Chondrocyte (in vitro differentiated cells): ENCODE measurements at regions not wholly inside any gene's neighbourhood (a gene's known extent, or its start where the extent isn't known, plus 50 kb on each side); places are given as distances from the start of the nearest gene placed in this dataset.

Experiments used
- DNase-seq: peaks from one replicate; pipeline ENCODE4 v3.0.0; 2021; ENCODE audit warnings: mixed read lengths, low spot score
- H3K27ac Mint-ChIP-seq: one replicate; pipeline ENCODE4 v1.8.0; 2021; ENCODE audit warnings: mild to moderate bottlenecking, moderate library complexity, mixed read lengths; ENCODE audit not compliant: unreplicated experiment
- H3K27me3 Mint-ChIP-seq: 2 replicates; pipeline ENCODE4 v1.8.0; 2021; ENCODE audit warnings: low read depth, mixed read lengths
- H3K36me3 Mint-ChIP-seq: 2 replicates; pipeline ENCODE4 v1.8.0; 2021; ENCODE audit warnings: low read depth, mixed read lengths
- H3K4me1 Mint-ChIP-seq: 2 replicates; pipeline ENCODE4 v1.8.0; 2021; ENCODE audit warnings: low read depth, mild to moderate bottlenecking, mixed read lengths
- H3K4me3 Mint-ChIP-seq: one replicate; pipeline ENCODE4 v1.8.0; 2021; ENCODE audit warnings: mild to moderate bottlenecking, moderate library complexity, mixed read lengths; ENCODE audit not compliant: unreplicated experiment
- H3K9me3 Mint-ChIP-seq: 2 replicates; pipeline ENCODE4 v1.8.0; 2021; ENCODE audit warnings: low read depth, mixed read lengths
- CTCF ChIP-seq: fragments of 200-600 bp; sonication (generic); IDR thresholded peaks from 2 replicates; pipeline ENCODE4 v1.5.0; 2021; ENCODE audit warnings: antibody characterized with exemption, mild to moderate bottlenecking, moderate library complexity

GRCh38 chr2:123901256-123901655 lies 123.8 kb upstream of the CNTNAP5 start:
- no peak for TF ChIP-seq CTCF
- Mint-ChIP-seq H3K27me3 (no peaks in the 10 kb centered on the region), H3K9me3 (peaks cover 35% of the 10 kb centered on the region), H3K4me1 (no peaks in the 10 kb centered on the region), H3K36me3 (no peaks in the 10 kb centered on the region), H3K27ac (no peak overlapping the region), H3K4me3 (no peak overlapping the region)
- DNase-seq = no peak

DNA sequence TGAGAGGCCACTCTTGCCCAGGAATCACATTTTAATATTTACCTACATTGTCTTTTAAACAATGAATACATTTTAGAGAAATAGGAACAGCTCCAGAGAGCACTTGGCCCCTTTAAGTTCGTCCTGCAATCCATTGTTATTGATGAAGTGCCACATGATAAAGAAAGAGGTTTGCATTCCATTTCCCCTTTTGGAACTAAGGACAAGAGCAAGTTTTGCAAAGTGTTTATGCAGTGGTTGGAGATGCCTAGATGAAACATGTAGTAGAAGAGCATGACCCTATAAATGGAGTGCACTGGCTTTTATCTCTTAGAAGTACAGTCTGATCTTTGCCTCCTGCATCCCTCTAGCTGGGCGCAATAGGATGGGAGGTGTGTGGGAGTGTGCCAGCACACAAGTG lies 118.7 kb upstream of the CNTNAP5 start:
- H3K4me3 Mint-ChIP-seq = no peak overlapping the region
- H3K27ac Mint-ChIP-seq = no peak overlapping the region
- H3K36me3 Mint-ChIP-seq = no peaks in the 10 kb centered on the region
- TF ChIP-seq CTCF = no peak
- H3K4me1 Mint-ChIP-seq = no peaks in the 10 kb centered on the region
- peaks cover 9% of the 10 kb centered on the region for H3K9me3 Mint-ChIP-seq
- DNase-seq = no peak
- no peaks in the 10 kb centered on the region for H3K27me3 Mint-ChIP-seq

DNA sequence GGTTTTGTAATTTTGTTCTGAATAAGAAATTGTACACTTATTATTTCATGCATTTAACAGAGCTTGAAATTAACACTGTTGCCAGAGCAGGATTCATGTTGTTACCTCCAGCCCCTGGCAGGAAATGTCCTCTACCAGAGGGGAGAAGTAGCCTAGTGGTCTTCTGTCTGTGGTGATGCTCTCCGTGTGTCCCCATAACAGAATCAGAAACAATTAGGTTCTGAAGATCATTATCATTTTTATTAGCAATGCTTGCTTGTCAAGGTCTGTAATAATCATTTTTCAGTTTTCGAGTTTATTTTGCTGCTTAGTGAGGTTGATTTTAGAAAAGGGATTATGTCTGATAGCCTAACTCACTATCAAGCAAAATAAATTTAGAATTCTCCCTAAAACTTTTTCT lies 116.6 kb upstream of the CNTNAP5 start:
- Mint-ChIP-seq H3K36me3 (no peaks in the 10 kb centered on the region), H3K4me3 (no peak overlapping the region), H3K27me3 (no peaks in the 10 kb centered on the region), H3K27ac (no peak overlapping the region), H3K9me3 (no peaks in the 10 kb centered on the region), H3K4me1 (no peaks in the 10 kb centered on the region)
- TF ChIP-seq CTCF = no peak
- DNase-seq = no peak

GRCh38 chr2:123912171-123912570 lies 112.9 kb upstream of the CNTNAP5 start:
- H3K4me1 Mint-ChIP-seq = no peaks in the 10 kb centered on the region
- no peak for DNase-seq
- H3K36me3 Mint-ChIP-seq = no peaks in the 10 kb centered on the region
- H3K4me3 Mint-ChIP-seq = no peak overlapping the region
- no peaks in the 10 kb centered on the region for H3K9me3 Mint-ChIP-seq
- no peak overlapping the region for H3K27ac Mint-ChIP-seq
- peaks cover 1% of the 10 kb centered on the region for H3K27me3 Mint-ChIP-seq
- no peak for TF ChIP-seq CTCF

DNA sequence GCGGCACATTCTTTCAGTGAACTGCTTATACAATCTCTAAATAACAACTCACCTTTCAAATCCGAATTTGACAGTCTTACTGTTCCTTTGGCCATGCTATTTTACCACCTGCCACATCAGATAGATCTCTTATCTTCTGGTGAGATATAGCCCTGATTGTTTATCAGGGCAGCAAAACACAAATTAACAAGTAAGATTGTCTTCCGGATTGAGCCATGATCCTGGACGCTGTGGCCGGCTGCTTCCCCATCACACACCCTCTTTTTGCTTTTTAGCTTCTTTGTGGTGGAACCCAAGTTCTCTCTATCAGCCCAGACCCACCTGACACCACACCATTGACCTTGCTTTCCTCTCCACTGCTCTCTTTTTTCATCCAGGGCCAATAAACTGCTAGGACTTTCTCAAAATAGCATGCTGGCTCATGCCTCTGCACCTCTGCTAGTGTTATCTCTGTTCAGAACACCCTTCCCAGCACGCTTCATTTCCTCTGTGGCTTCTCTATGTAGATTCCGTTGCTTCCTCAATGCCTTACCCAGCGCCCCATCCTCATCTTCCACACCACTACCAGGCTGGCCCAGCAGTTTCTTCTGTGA lies 111.8 kb upstream of the CNTNAP5 start:
- H3K4me3 Mint-ChIP-seq = no peak overlapping the region
- DNase-seq = no peak
- no peaks in the 10 kb centered on the region for H3K36me3 Mint-ChIP-seq
- no peaks in the 10 kb centered on the region for H3K4me1 Mint-ChIP-seq
- H3K9me3 Mint-ChIP-seq = no peaks in the 10 kb centered on the region
- no peak for TF ChIP-seq CTCF
- H3K27ac Mint-ChIP-seq = no peak overlapping the region
- H3K27me3 Mint-ChIP-seq = peaks cover 3% of the 10 kb centered on the region
